WI38 (cell line): ENCODE measurements at regions not wholly inside any gene's neighbourhood (a gene's known extent, or its start where the extent isn't known, plus 50 kb on each side); places are given as distances from the start of the nearest gene placed in this dataset.

Source experiments
- H3K4me3 ChIP-seq: 2 replicates; pipeline ENCODE4 v1.5.1; 2011; ENCODE audit warnings: low read depth, mild to moderate bottlenecking, control low read depth, low read length
- TF ChIP-seq, protein P1 (sequence below): IDR thresholded peaks from 2 replicates; pipeline ENCODE4 v1.5.1; 2012; ENCODE audit warnings: low read depth, mild to moderate bottlenecking, control low read depth, low read length

DNA sequence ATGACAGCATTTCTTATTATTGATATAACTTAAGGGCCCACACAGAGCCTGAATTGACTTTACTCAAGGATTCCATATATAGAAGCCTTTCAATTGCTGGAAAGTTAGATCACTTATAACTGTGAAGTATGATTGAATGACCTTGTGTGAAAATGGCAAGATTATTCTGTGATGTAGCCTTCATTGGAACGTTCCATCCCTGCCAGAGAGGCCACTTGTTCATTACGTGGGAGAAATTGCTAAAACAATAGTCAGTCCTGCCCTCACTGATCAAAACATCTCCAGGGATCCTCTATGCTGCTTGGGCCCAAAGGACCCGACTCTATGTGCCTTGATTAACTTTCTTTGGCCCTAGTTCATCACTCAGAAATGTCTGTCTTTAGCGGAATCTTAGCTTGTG is 159.5 kb upstream of the BLID start:
- TF ChIP-seq, protein P1, sequence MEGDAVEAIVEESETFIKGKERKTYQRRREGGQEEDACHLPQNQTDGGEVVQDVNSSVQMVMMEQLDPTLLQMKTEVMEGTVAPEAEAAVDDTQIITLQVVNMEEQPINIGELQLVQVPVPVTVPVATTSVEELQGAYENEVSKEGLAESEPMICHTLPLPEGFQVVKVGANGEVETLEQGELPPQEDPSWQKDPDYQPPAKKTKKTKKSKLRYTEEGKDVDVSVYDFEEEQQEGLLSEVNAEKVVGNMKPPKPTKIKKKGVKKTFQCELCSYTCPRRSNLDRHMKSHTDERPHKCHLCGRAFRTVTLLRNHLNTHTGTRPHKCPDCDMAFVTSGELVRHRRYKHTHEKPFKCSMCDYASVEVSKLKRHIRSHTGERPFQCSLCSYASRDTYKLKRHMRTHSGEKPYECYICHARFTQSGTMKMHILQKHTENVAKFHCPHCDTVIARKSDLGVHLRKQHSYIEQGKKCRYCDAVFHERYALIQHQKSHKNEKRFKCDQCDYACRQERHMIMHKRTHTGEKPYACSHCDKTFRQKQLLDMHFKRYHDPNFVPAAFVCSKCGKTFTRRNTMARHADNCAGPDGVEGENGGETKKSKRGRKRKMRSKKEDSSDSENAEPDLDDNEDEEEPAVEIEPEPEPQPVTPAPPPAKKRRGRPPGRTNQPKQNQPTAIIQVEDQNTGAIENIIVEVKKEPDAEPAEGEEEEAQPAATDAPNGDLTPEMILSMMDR: no peak

DNA sequence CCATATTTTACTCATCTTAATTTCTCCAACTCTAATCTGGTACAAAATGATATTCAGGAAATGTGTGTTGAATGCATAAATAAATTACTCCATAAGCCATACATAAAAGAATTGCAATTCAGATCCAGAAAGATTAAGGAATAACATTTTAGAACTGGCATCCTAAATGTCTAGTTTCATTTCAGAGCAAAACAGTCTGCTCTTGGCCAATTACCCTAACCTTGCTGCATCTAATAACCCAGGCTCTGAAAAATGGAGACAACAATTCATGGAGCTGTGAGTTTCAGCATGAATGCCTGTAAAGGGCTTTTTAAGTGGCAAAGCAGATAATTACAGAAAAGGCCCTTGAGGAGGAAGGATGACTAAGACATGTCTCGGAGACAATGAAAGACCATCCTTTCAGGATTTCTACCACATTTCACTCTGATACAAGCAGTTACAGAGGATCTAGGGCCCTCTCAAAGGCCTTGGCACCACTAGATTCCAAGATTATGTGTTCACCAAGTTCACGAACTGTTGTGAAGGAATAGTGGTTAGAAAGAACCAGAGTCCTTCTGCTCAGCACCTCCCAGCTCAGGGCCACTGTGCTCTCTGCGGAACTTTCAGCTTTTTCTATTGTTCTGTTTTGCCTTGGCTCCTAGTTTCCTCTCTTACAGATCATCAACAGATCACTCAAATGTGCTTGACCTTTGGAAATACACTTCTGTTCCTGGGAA is 157.6 kb upstream of the BLID start:
- TF ChIP-seq, protein P1: no peak
- no peak overlapping the region for H3K4me3 ChIP-seq

More for the DNA sequence above, 159.5 kb upstream of the BLID start:
- H3K4me3 ChIP-seq: no peak overlapping the region

DNA sequence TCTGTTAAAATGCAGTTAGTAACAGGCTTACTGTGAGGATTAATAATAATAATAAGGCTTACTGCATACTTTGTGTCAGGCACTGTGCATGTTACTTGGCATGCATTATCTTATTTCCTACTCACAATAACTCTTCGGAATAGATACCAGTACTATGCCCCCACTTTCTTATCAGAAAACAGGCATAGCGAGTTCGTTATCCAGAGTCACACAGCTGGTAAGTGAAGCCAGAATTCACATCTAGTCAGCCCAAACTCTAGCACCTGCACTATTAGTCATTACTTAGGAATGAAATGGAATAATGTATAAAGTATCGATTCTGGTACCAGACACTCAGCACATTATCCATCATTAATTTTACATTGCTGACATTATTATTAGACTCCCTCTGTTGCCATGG is 155.7 kb upstream of the BLID start:
- no peak overlapping the region for H3K4me3 ChIP-seq
- TF ChIP-seq, protein P1: no peak

DNA sequence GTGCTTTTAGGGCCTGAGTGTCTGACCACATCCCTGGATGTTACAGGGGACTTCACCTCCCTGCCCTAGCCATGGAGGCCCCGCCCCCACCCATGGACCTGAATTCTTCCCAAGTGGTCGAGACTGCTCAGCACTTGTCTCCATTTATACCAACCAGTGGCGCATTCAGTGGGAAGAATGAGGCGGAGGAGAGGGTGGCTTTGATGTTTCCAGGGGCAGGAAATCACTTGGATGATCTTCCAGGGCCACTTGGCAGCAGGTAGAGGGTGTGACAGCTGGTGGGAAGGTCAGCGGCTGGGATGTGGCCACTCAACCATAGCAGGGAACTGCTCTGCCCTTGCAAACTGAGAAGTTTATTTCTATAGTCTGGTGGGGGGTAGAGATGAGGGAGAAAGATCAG is 155.1 kb upstream of the BLID start:
- H3K4me3 ChIP-seq: no peak overlapping the region
- TF ChIP-seq, protein P1: no peak

DNA sequence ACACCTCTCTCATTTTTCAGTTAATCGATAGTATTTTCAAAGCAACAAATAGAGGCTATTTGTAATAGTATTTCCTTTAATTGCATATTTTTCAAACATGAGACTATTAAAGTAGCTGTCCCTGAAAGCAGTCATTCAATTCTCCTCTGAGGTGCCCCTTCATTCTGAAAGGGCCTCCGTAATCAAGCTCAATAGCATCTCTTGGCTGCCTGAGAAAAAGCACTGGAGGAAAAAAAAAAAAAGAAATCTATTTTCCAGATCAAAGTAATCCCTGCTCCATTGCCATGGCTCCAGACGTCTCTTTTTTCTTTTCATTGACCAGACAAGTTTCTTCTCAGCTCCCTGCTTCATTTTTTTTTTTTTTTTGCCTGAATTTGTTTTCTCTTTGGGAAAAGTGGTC is 154.5 kb upstream of the BLID start:
- TF ChIP-seq, protein P1: no peak
- no peak overlapping the region for H3K4me3 ChIP-seq

DNA sequence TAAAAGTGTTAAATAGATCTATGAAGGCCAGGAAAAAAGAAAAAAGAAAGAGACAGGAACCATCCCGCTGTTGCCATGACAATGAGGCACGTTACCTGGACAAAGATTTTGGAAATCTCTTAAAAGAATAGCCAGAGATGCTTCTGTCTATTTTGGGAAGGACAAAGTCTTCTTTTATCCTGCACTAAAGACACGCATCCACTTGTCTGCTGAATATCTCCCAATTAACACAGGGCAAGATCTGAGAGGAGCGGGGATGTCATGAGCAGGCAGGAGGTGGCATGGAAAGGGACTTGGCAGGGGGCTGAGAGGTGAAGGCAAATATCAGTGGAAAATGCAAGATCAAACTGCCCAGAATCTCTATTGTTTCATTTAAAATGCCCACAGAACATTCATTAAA is 153.8 kb upstream of the BLID start:
- TF ChIP-seq, protein P1: no peak
- H3K4me3 ChIP-seq: no peak overlapping the region

DNA sequence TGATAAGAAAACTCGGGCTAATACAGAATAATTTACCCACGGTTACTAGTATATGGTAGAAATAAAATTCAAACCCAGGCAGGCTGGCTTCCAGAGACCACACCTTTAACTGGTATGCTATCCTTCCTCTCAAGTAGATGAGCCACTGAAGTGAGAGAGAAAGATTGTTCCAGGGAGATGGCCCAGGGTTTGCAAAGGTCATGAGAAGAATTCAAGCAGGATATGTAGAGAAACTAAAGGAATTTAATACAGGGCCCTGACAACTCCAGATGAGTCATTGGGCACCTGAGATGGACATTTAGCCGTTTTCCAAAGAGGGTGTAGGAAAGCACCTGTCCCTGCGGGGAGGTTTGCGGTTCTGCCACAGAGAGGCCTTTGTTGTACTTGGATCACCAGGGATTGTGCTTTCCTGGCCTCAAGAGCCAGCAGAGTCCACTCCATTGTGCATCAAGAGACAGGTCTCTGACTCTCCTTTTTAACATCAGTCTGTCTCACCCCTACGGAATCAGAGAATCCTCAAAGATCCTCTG is 152.7 kb upstream of the BLID start:
- H3K4me3 ChIP-seq: no peak overlapping the region
- TF ChIP-seq, protein P1: no peak
